HL-60 (cell line): ENCODE measurements at regions not wholly inside any gene's neighbourhood (a gene's known extent, or its start where the extent isn't known, plus 50 kb on each side); places are given as distances from the start of the nearest gene placed in this dataset.

Experiments
- DNase-seq, 2 experiments: peaks; one replicate each; pipeline ENCODE4 v3.0.0-alpha.2; 2010 to 2020; ENCODE audit warnings: low read depth in 1 of 2, low spot score in 1 of 2
- H3K27ac ChIP-seq: fragments of 250-450 bp; sonication (Bioruptor Pico); replicated peaks from 2 replicates; pipeline ENCODE4 v1.5.1; 2020; ENCODE audit warnings: mild to moderate bottlenecking, moderate library complexity
- H3K27me3 ChIP-seq: fragments of 250-450 bp; sonication (Bioruptor Pico); 2 replicates; pipeline ENCODE4 v1.5.1; 2021; ENCODE audit warnings: mild to moderate bottlenecking, moderate library complexity; ENCODE audit not compliant: insufficient read depth, poor library complexity, severe bottlenecking
- H3K4me3 ChIP-seq: replicated peaks from 2 replicates; pipeline ENCODE4 v1.5.1; 2011; ENCODE audit warnings: mild to moderate bottlenecking, control low read depth, low read length; ENCODE audit not compliant: insufficient read depth
- CTCF ChIP-seq: IDR thresholded peaks from one replicate; pipeline ENCODE4 v1.5.1; 2011; ENCODE audit warnings: low read length, control low read depth, inconsistent platforms; ENCODE audit not compliant: insufficient read depth
- GABPA ChIP-seq: IDR thresholded peaks from 2 replicates; pipeline ENCODE4 v1.6.1; 2012; ENCODE audit warnings: low read depth
- POLR2AphosphoS5 ChIP-seq: IDR thresholded peaks from 2 replicates; pipeline ENCODE4 v1.6.1; 2012; ENCODE audit warnings: low read depth
- REST ChIP-seq: IDR thresholded peaks from 2 replicates; pipeline ENCODE4 v1.6.1; 2012; ENCODE audit warnings: low read depth; ENCODE audit not compliant: insufficient replicate concordance
- SPI1 ChIP-seq: IDR thresholded peaks from 2 replicates; pipeline ENCODE4 v1.6.1; 2012; ENCODE audit warnings: low read depth, mild to moderate bottlenecking, borderline replicate concordance

GRCh38 chr5:61821561-61821960 lies 484.4 kb upstream of the KIF2A start:
- Histone ChIP-seq H3K27ac (no peak overlapping the region), H3K4me3 (no peak overlapping the region), H3K27me3 (no peaks in the 10 kb centered on the region)
- no peak for TF ChIP-seq SPI1
- no peak for TF ChIP-seq GABPA
- TF ChIP-seq CTCF: no peak
- no peak for TF ChIP-seq REST
- DNase-seq: no peak

- DNase-seq: no peak
- no peak for TF ChIP-seq POLR2AphosphoS5
- TF ChIP-seq CTCF: no peak
- no peak for TF ChIP-seq GABPA
- TF ChIP-seq REST: no peak
- no peak for TF ChIP-seq SPI1
These were observed 483.4 kb upstream of the KIF2A start for GRCh38 chr5:61822584-61822983.

GRCh38 chr5:61823065-61823464 lies 482.9 kb upstream of the KIF2A start:
- Histone ChIP-seq H3K4me3 (no peak overlapping the region), H3K27ac (no peak overlapping the region), H3K27me3 (no peaks in the 10 kb centered on the region)
- no peak for DNase-seq
- TF ChIP-seq REST (no peak), GABPA (no peak), CTCF (no peak)

More at GRCh38 chr5:61822584-61822983, 483.4 kb upstream of the KIF2A start:
- Histone ChIP-seq H3K27me3 (no peaks in the 10 kb centered on the region), H3K4me3 (no peak overlapping the region), H3K27ac (no peak overlapping the region)
